H1 (cell line): ENCODE measurements at regions not wholly inside any gene's neighbourhood (a gene's known extent, or its start where the extent isn't known, plus 50 kb on each side); places are given as distances from the start of the nearest gene placed in this dataset.

Experiments
- CTCF ChIA-PET: fragments of 300-600 bp; sonication (Branson Sonifier 250); formaldehyde crosslinking; loops from one replicate; lab custom pipeline; 2021; ENCODE audit not compliant: partially characterized antibody; lab: Charles Lee
- POLR2A ChIA-PET: fragments of 300-600 bp; sonication (Branson Sonifier 250); formaldehyde crosslinking; loops from one replicate; lab custom pipeline; 2021; ENCODE audit warnings: inconsistent platforms; ENCODE audit not compliant: partially characterized antibody; lab: Charles Lee
- DNase-seq, 2 experiments: peaks; one replicate each; pipeline versions ENCODE4 v3.0.0 to v3.0.0-alpha.2; 2010 to 2022; ENCODE audit warnings: low spot score in 2 of 2, low read depth in 1 of 2, mixed read lengths in 1 of 2
- FAIRE-seq: peaks from 2 replicates; lab custom pipeline; 2011; peaks lifted over from hg19 to GRCh38; lab: Jason Lieb, UNC
- H2AFZ ChIP-seq: 2 replicates; pipeline ENCODE4 v1.8.1; 2012; ENCODE audit warnings: low read length, inconsistent platforms
- H2AK5ac ChIP-seq: 2 replicates; pipeline ENCODE4 v1.6.1; 2013; ENCODE audit warnings: low read depth, low read length
- H2BK120ac ChIP-seq: replicated peaks from 2 replicates; pipeline ENCODE3; 2013; ENCODE audit warnings: low read depth, low read length, inconsistent platforms
- H2BK12ac ChIP-seq: 2 replicates; pipeline ENCODE4 v1.6.1; 2013; ENCODE audit warnings: low read depth, low read length
- H2BK15ac ChIP-seq: 2 replicates; pipeline ENCODE4 v1.6.1; 2013; ENCODE audit warnings: low read length
- H2BK20ac ChIP-seq: 2 replicates; pipeline ENCODE4 v1.6.1; 2013; ENCODE audit warnings: low read length
- H2BK5ac ChIP-seq: 2 replicates; pipeline ENCODE4 v1.6.1; 2013; ENCODE audit warnings: low read depth, low read length
- H3K14ac ChIP-seq: 2 replicates; pipeline ENCODE4 v1.6.1; 2013; ENCODE audit warnings: inconsistent platforms; ENCODE audit not compliant: insufficient read length
- H3K18ac ChIP-seq: 2 replicates; pipeline ENCODE4 v1.6.1; 2013; ENCODE audit warnings: low read length; ENCODE audit errors: extremely low read depth
- H3K23ac ChIP-seq: 2 replicates; pipeline ENCODE4 v1.6.1; 2013; ENCODE audit warnings: inconsistent platforms; ENCODE audit not compliant: insufficient read length
- H3K23me2 ChIP-seq: 2 replicates; pipeline ENCODE4 v1.6.1; 2013; ENCODE audit warnings: low read depth, low read length
- H3K27ac ChIP-seq: 2 replicates; pipeline ENCODE4 v1.6.1; 2011; ENCODE audit warnings: low read depth, low read length, inconsistent platforms
- H3K27me3 ChIP-seq, 4 experiments: replicated peaks in 1 of 4; 1 replicate in 1 of 4; 2 replicates in 3 of 4; pipeline versions ENCODE4 v1.6.1 to v1.8.1; 2011 to 2013; ENCODE audit warnings: low read length in 3 of 4, mild to moderate bottlenecking in 3 of 4, inconsistent platforms in 2 of 4, mixed read lengths in 2 of 4, moderate library complexity in 1 of 4; ENCODE audit not compliant: control insufficient read depth in 3 of 4, insufficient read depth in 3 of 4; ENCODE audit errors: extremely low read depth in 1 of 4
- H3K36me3 ChIP-seq, 4 experiments: 2 replicates each; pipeline versions ENCODE4 v1.6.1 to v1.8.1; 2011 to 2013; ENCODE audit warnings: mild to moderate bottlenecking in 4 of 4, low read length in 3 of 4, moderate library complexity in 2 of 4, control low read depth in 1 of 4, inconsistent platforms in 1 of 4; ENCODE audit not compliant: insufficient read depth in 4 of 4, control insufficient read depth in 2 of 4
- H3K4ac ChIP-seq: replicated peaks from 2 replicates; pipeline ENCODE3; 2013; ENCODE audit warnings: low read length, low read depth, mixed read lengths, inconsistent platforms; ENCODE audit not compliant: insufficient read length
- H3K4me1 ChIP-seq, 4 experiments: replicated peaks in 1 of 4; 1 replicate in 1 of 4; 2 replicates in 3 of 4; pipeline versions ENCODE4 v1.6.1 to v1.8.1; 2011 to 2013; ENCODE audit warnings: low read length in 3 of 4, inconsistent platforms in 2 of 4, mixed read lengths in 1 of 4; ENCODE audit not compliant: insufficient read depth in 4 of 4, control insufficient read depth in 3 of 4
- H3K4me2 ChIP-seq, 2 experiments: 2 replicates each; pipeline versions ENCODE4 v1.6.1 to v1.8.1; 2011 to 2013; ENCODE audit warnings: low read depth in 2 of 2, low read length in 2 of 2, control low read depth in 1 of 2, inconsistent platforms in 1 of 2, mild to moderate bottlenecking in 1 of 2; ENCODE audit not compliant: insufficient read depth in 1 of 2
- H3K4me3 ChIP-seq, 4 experiments: fragments of 200-600, 300-600 bp in 1 of 4; sonication (generic), shearing (Covaris generic), sonication (Bioruptor Twin) in 1 of 4; 2 replicates each; pipeline versions ENCODE4 v1.5.1 to v1.8.1; 2011 to 2016; ENCODE audit warnings: low read length in 4 of 4, low read depth in 3 of 4, control low read depth in 2 of 4, inconsistent platforms in 2 of 4, mild to moderate bottlenecking in 2 of 4, mixed read lengths in 1 of 4, moderate library complexity in 1 of 4; ENCODE audit not compliant: insufficient read depth in 2 of 4; ENCODE audit errors: extremely low read depth in 1 of 4
- H3K56ac ChIP-seq: replicated peaks from 2 replicates; pipeline ENCODE3; 2013; ENCODE audit warnings: low read depth, mild to moderate bottlenecking, mixed read lengths, low read length, inconsistent platforms; ENCODE audit not compliant: insufficient read length
- H3K79me1 ChIP-seq: 2 replicates; pipeline ENCODE4 v1.6.1; 2013; ENCODE audit warnings: low read depth, low read length, control low read depth
- H3K79me2 ChIP-seq, 2 experiments: 2 replicates each; pipeline versions ENCODE4 v1.6.1 to v1.8.1; 2012 to 2013; ENCODE audit warnings: low read length in 2 of 2, mild to moderate bottlenecking in 2 of 2, inconsistent platforms in 1 of 2; ENCODE audit not compliant: insufficient read depth in 2 of 2, control insufficient read depth in 1 of 2
- H3K9ac ChIP-seq, 4 experiments: replicated peaks in 1 of 4; 1 replicate in 1 of 4; 2 replicates in 3 of 4; pipeline versions ENCODE4 v1.6.1 to v1.8.1; 2011 to 2013; ENCODE audit warnings: low read depth in 3 of 4, low read length in 3 of 4, control low read depth in 2 of 4, mild to moderate bottlenecking in 2 of 4, moderate library complexity in 2 of 4, inconsistent platforms in 1 of 4; ENCODE audit errors: extremely low read depth in 1 of 4
- H3K9me3 ChIP-seq, 2 experiments: 2 replicates each; pipeline versions ENCODE4 v1.6.1 to v1.8.1; 2012 to 2013; ENCODE audit warnings: mild to moderate bottlenecking in 2 of 2, moderate library complexity in 2 of 2, control low read depth in 1 of 2, inconsistent platforms in 1 of 2, low read depth in 1 of 2, low read length in 1 of 2, mixed read lengths in 1 of 2; ENCODE audit not compliant: insufficient read depth in 2 of 2
- H4K20me1 ChIP-seq, 2 experiments: replicated peaks in 1 of 2; 2 replicates each; pipeline versions ENCODE3 to v1.8.1; 2011 to 2013; ENCODE audit warnings: inconsistent platforms in 2 of 2, low read length in 2 of 2, mild to moderate bottlenecking in 1 of 2; ENCODE audit not compliant: insufficient read depth in 2 of 2, control insufficient read depth in 1 of 2
- H4K5ac ChIP-seq: 2 replicates; pipeline ENCODE4 v1.6.1; 2013; ENCODE audit warnings: low read length, low read depth, mixed read lengths, inconsistent platforms; ENCODE audit not compliant: insufficient read length
- H4K8ac ChIP-seq: 2 replicates; pipeline ENCODE4 v1.8.0; 2013; ENCODE audit warnings: mild to moderate bottlenecking, moderate library complexity, low read length, inconsistent platforms; ENCODE audit not compliant: insufficient read depth; ENCODE audit errors: extremely low read depth
- H4K91ac ChIP-seq: replicated peaks from 2 replicates; pipeline ENCODE3; 2013; ENCODE audit warnings: low read length, mixed read lengths, inconsistent platforms; ENCODE audit not compliant: insufficient read length
- ASH2L ChIP-seq: fragments of 200-600, 300-600 bp; sonication (generic); IDR thresholded peaks from one replicate; pipeline ENCODE4 v1.7.1; 2017; ENCODE audit warnings: low read length
- CHD2 ChIP-seq: IDR thresholded peaks from 2 replicates; pipeline ENCODE4 v1.6.1; 2012; ENCODE audit warnings: low read length, improper control_type of control experiment
- CREB1 ChIP-seq: IDR thresholded peaks from 2 replicates; pipeline ENCODE4 v1.6.1; 2012; ENCODE audit warnings: inconsistent platforms
- CTBP2 ChIP-seq: IDR thresholded peaks from 2 replicates; pipeline ENCODE4 v1.7.0; 2011; ENCODE audit warnings: borderline replicate concordance, mild to moderate bottlenecking, moderate library complexity, mixed read lengths, low read length; ENCODE audit not compliant: insufficient read depth, insufficient read length
- EP300 ChIP-seq, 2 experiments: IDR thresholded peaks; 1 replicate in 1 of 2; 2 replicates in 1 of 2; pipeline ENCODE4 v1.6.1; 2011 to 2012; ENCODE audit warnings: low read depth in 2 of 2, low read length in 2 of 2, mild to moderate bottlenecking in 2 of 2, borderline replicate concordance in 1 of 2, inconsistent platforms in 1 of 2, moderate library complexity in 1 of 2
- EZH2 ChIP-seq: fragments of 200-600 bp; sonication (generic); IDR thresholded peaks from 2 replicates; pipeline ENCODE4 v1.7.1; 2012; ENCODE audit warnings: low read depth, mild to moderate bottlenecking, moderate library complexity, low read length, inconsistent platforms; ENCODE audit not compliant: severe bottlenecking
- KDM1A ChIP-seq: fragments of 200-600, 300-600 bp; sonication (generic); IDR thresholded peaks from 2 replicates; pipeline ENCODE4 v1.7.1; 2016; ENCODE audit warnings: mild to moderate bottlenecking, low read length, borderline replicate concordance
- KDM4A ChIP-seq: IDR thresholded peaks from one replicate; pipeline ENCODE4 v1.7.1; 2012; ENCODE audit warnings: low read depth, mild to moderate bottlenecking, moderate library complexity, low read length, inconsistent platforms; ENCODE audit not compliant: severe bottlenecking
- POLR2AphosphoS5 ChIP-seq: IDR thresholded peaks from 2 replicates; pipeline ENCODE4 v1.6.1; 2011; ENCODE audit warnings: low read depth, low read length
- POU5F1 ChIP-seq: IDR thresholded peaks from 2 replicates; pipeline ENCODE4 v1.6.1; 2011; ENCODE audit warnings: low read depth, mild to moderate bottlenecking, low read length, moderate library complexity
- SAP30 ChIP-seq: fragments of 300-600 bp; sonication (generic); IDR thresholded peaks from 2 replicates; pipeline ENCODE4 v1.7.1; 2012; ENCODE audit warnings: low read length, moderate library complexity, mild to moderate bottlenecking, inconsistent platforms; ENCODE audit not compliant: insufficient read depth, insufficient replicate concordance
- SIRT6 ChIP-seq: IDR thresholded peaks from one replicate; pipeline ENCODE4 v1.7.1; 2012; ENCODE audit warnings: low read length, inconsistent platforms
- SRF ChIP-seq: IDR thresholded peaks from 2 replicates; pipeline ENCODE4 v1.6.1; 2011; ENCODE audit warnings: mild to moderate bottlenecking, low read depth, low read length, moderate library complexity
- TBP ChIP-seq: IDR thresholded peaks from 2 replicates; pipeline ENCODE4 v1.6.1; 2011; ENCODE audit warnings: low read depth, low read length, improper control_type of control experiment
- ZNF274 ChIP-seq: IDR thresholded peaks from 2 replicates; pipeline ENCODE4 v1.7.0; 2012; ENCODE audit warnings: low read length, borderline replicate concordance; ENCODE audit errors: extremely low read depth
- WGBS, 2 experiments: shearing (Covaris generic) in 1 of 2; methylation state at CpG; one replicate each; pipeline versions ENCODE4 v1.1.6 to v1.1.7; 2013 to 2015; ENCODE audit warnings: low lambda C conversion rate in 2 of 2, mixed read lengths in 2 of 2, inconsistent platforms in 1 of 2, low coverage in 1 of 2, missing lambda C conversion rate in 1 of 2; ENCODE audit not compliant: insufficient replicate concordance in 2 of 2, insufficient coverage in 1 of 2, insufficient read length in 1 of 2; ENCODE audit errors: extremely low coverage in 1 of 2, missing lambda C conversion rate in 1 of 2; 5-methylcytosine and 5-hydroxymethylcytosine counted together

DNA sequence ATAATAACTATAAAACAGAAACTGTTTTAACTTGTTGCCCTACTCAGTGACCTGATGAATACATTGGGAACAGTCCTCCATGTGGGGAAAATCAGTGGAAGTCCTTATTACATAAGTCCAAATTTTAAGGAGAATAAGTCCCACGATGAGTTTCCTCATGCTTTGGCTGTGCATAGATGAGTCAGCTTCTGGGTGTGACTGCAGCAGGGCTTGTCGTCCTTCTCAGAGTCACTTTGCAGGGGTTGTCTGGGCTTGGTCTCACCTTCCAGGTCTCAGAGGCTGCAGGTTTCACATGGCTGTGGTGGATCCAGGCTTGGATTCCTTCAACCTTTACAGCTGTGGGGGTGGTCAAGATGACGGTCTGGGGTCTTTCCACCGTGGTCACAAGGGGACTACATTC lies 85.6 kb downstream of the SLC25A15 start:
- Histone ChIP-seq H3K23ac (no peak overlapping the region), H3K9ac (no peak overlapping the region), H3K9me3 (peaks cover 22 to 36% of the 10 kb centered on the region in 2 experiments; a peak in 3 of 4 replicates), H2BK120ac (no peak overlapping the region), H3K23me2 (no peaks in the 10 kb centered on the region), H4K5ac (no peak overlapping the region), H3K27me3 (no peaks in the 10 kb centered on the region), H2BK12ac (no peak overlapping the region), H4K91ac (no peak overlapping the region), H3K79me1 (no peaks in the 10 kb centered on the region), H2AK5ac (no peak overlapping the region), H3K36me3 (peaks cover 0 to 3% (median 0%) of the 10 kb centered on the region in 4 experiments; a peak in 1 of 8 replicates), H2BK5ac (no peak overlapping the region), H3K56ac (no peak overlapping the region), H4K8ac (no peak overlapping the region), H4K20me1 (no peaks in the 10 kb centered on the region), H2BK20ac (no peak overlapping the region), H3K4me3 (no peak overlapping the region), H2BK15ac (no peak overlapping the region), H3K27ac (no peak overlapping the region), H3K18ac (no peak overlapping the region), H2AFZ (no peak overlapping the region), H3K79me2 (no peaks in the 10 kb centered on the region), H3K4me2 (no peak overlapping the region), H3K4me1 (no peaks in the 10 kb centered on the region), H3K14ac (no peak overlapping the region), H3K4ac (no peak overlapping the region)
- FAIRE-seq, result no peak
- CTCF ChIA-PET, result interaction anchor here (0.6 to 0.7 kb wide), 2 partner anchors 1031 to 1300 kb away, joined by 3 read pairs; no protein-coding TSS in a partner anchor
- WGBS, 2 experiments, result 93% methylated on average over 4 of the region's 4 CpGs; no CpG with 5 or more reads in 1 of the 2 experiments
- DNase-seq, result no peak
- POLR2A ChIA-PET, result no interaction called here
- no peak for TF ChIP-seq ZNF274
- no peak for TF ChIP-seq SRF
- TF ChIP-seq KDM1A, result no peak
- TF ChIP-seq ASH2L, result no peak
- no peak for TF ChIP-seq TBP
- TF ChIP-seq POU5F1, result no peak
- no peak for TF ChIP-seq SAP30
- no peak for TF ChIP-seq POLR2AphosphoS5
- no peak for TF ChIP-seq SIRT6
- no peak for TF ChIP-seq CTBP2
- no peak for TF ChIP-seq KDM4A
- no peak for TF ChIP-seq EZH2
- TF ChIP-seq CREB1, result no peak
- TF ChIP-seq CHD2, result no peak
- no peak for TF ChIP-seq EP300 (IDR thresholded peaks at IDR 0.05; ENCODE audit: borderline replicate concordance in 1 of 2, low read depth in 2 of 2, low read length in 2 of 2)
